VCaP (cell line): ENCODE measurements at regions not wholly inside any gene's neighbourhood (a gene's known extent, or its start where the extent isn't known, plus 50 kb on each side); places are given as distances from the start of the nearest gene placed in this dataset.

Source experiments
- H3K27ac ChIP-seq: fragments of 450-650 bp; 2 replicates; pipeline ENCODE4 v1.5.1; 2017
- CTCF ChIP-seq: fragments of 450-650 bp; conservative IDR thresholded peaks from 2 replicates; pipeline ENCODE4 v1.5.1; 2017; ENCODE audit warnings: mild to moderate bottlenecking, moderate library complexity

DNA sequence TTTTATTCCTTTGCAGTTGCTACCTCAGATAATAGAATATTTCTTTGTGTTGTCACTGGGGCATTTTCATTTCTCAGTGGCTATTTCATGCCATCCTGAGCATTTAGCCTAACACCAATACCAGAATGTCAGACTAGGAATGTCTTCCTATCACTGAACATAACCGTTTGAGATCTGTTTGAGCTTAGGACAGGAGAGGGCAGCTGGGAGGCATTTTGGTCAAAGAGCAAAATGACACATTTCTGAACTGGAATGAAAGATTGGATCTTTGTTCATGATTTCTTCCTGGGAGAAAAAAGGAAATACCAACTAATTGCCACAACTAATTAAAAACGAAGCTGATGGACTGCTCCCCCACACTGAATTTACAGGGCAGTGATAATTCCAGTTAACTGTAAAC is 921.3 kb upstream of the NR2F2 start:
- no peak overlapping the region for H3K27ac ChIP-seq
- TF ChIP-seq CTCF: no peak

DNA sequence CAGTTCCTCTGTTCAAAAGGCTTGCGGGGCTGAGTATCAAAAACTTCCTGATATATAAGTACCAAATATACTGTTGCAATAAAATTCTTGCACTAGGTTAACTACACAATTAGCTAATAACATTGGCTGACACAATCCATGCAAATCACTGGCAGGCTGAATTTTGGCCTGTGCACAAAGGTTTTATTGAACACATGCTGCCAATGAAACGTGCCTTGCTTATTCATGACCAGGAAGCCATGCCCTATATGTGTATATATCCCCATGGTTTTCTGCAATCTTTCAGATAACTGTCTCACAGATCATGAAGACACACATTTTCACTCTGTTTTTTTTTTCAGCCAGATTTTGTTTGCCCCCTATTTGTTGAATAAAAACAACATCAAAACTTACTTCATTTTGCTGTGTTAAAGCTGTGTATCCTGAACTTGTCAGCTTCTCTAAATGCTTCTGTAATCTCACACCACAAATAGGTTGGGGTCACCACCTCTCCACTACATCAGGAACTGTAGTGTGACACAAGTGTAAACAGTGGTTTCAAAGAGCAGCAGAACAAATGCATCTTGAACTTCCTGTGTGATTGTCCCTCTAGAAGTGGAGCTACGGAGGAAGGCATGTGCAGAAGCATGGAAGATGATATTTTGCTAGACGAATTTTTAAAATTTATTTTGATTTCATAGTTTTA is 920.7 kb upstream of the NR2F2 start:
- no peak for TF ChIP-seq CTCF
- H3K27ac ChIP-seq: no peak overlapping the region

GRCh38 chr15:95410757-95411156 is 919.7 kb upstream of the NR2F2 start:
- TF ChIP-seq CTCF: no peak
- no peak overlapping the region for H3K27ac ChIP-seq

DNA sequence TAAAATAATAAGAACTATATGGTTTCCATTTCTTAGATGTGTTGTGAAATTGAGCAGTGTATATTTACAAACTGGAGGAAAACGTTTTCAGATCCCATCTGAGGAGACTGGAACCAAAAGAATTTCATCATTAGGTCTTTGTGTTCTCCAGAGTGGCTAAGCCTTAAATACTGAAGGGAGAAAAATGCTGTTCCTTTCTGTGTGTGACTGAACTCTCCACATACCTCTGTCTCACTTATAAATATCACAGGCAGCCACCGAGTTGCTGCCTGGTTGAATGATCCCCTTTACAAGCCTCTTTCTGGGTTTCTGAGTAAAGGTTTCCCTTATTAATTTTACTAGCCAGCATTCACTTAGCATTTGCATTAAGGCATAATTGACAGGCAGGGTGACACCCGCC is 913.9 kb upstream of the NR2F2 start:
- no peak overlapping the region for H3K27ac ChIP-seq
- no peak for TF ChIP-seq CTCF

- no peak for TF ChIP-seq CTCF
- no peak overlapping the region for H3K27ac ChIP-seq
Measured at GRCh38 chr15:95417761-95418160, 912.7 kb upstream of the NR2F2 start.

DNA sequence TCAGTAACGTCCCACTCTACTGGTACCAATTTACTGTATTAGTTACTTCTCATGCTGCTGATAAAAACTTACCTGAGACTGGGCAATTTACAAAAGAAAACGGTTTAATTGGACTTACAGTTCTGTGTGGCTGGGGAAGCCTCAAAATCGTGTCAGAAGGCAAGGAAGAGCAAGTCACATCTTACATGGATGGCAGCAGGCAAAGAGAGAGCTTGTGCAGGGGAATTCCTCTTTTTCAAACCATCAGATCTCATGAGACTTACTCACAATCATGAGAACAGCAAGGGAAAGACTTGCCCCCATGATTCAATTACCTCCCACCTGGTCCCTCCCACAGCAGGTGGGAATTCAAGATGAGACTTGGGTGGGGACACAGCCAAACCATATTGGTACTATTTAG is 908.2 kb upstream of the NR2F2 start:
- no peak for TF ChIP-seq CTCF

DNA sequence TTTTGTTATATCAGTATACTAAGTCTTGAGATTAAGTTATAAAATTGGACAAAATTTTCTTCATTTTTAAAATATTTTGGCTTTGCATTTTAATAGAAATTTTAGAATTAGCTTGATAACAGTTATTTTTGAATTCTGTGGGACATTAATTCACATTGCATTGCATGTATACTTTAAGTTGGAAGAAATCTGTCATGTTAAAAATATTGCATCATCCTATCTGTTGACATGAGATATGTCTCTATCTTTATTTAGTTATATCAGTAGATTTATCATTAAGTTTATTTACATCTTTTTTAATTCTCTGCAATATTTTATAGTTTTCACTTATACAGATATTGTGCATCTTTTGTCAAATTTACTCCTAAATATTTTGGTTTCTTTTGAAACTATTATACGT is 904.6 kb upstream of the NR2F2 start:
- no peak for TF ChIP-seq CTCF
- no peak overlapping the region for H3K27ac ChIP-seq

More for the DNA sequence above, 908.2 kb upstream of the NR2F2 start:
- no peak overlapping the region for H3K27ac ChIP-seq
